AG04449 (cell line): ENCODE measurements at regions not wholly inside any gene's neighbourhood (a gene's known extent, or its start where the extent isn't known, plus 50 kb on each side); places are given as distances from the start of the nearest gene placed in this dataset.

Experiments used
- CTCF ChIA-PET: fragments of 350-600 bp; formaldehyde crosslinking; extraction: SDS; loops from one replicate; lab custom pipeline; 2021; ENCODE audit warnings: antibody characterized with exemption; lab: Yijun Ruan, JAX
- POLR2A ChIA-PET: fragments of 400-600, 350-600 bp; formaldehyde crosslinking; extraction: SDS; loops from one replicate; lab custom pipeline; 2020; ENCODE audit warnings: antibody characterized with exemption, inconsistent platforms; lab: Yijun Ruan, JAX
- DNase-seq: peaks from one replicate; pipeline ENCODE4 v3.0.0-alpha.2; 2010; ENCODE audit warnings: low read depth, low spot score
- H3K4me3 ChIP-seq: 2 replicates; pipeline ENCODE4 v1.5.1; 2011; ENCODE audit warnings: low read depth, mild to moderate bottlenecking, control low read depth, low read length
- TF ChIP-seq, protein P1 (sequence below): IDR thresholded peaks from one replicate; pipeline ENCODE4 v1.5.1; 2011; ENCODE audit warnings: mild to moderate bottlenecking, moderate library complexity, low read length, control low read depth, inconsistent platforms; ENCODE audit not compliant: insufficient read depth; ENCODE audit errors: missing control alignments

GRCh38 chr14:51787352-51787751, 73.1 kb upstream of the GNG2 start:
- POLR2A ChIA-PET = no interaction called here
- DNase-seq = no peak

GRCh38 chr14:51789114-51789513, 71.3 kb upstream of the GNG2 start:
- POLR2A ChIA-PET = no interaction called here

More at GRCh38 chr14:51787352-51787751, 73.1 kb upstream of the GNG2 start:
- no peak overlapping the region for H3K4me3 ChIP-seq
- CTCF ChIA-PET = interaction anchor here (3.0 kb wide), 1 partner anchor 8 kb away, joined by 20 read pairs; no protein-coding TSS in a partner anchor
- TF ChIP-seq, protein P1, sequence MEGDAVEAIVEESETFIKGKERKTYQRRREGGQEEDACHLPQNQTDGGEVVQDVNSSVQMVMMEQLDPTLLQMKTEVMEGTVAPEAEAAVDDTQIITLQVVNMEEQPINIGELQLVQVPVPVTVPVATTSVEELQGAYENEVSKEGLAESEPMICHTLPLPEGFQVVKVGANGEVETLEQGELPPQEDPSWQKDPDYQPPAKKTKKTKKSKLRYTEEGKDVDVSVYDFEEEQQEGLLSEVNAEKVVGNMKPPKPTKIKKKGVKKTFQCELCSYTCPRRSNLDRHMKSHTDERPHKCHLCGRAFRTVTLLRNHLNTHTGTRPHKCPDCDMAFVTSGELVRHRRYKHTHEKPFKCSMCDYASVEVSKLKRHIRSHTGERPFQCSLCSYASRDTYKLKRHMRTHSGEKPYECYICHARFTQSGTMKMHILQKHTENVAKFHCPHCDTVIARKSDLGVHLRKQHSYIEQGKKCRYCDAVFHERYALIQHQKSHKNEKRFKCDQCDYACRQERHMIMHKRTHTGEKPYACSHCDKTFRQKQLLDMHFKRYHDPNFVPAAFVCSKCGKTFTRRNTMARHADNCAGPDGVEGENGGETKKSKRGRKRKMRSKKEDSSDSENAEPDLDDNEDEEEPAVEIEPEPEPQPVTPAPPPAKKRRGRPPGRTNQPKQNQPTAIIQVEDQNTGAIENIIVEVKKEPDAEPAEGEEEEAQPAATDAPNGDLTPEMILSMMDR = no peak

GRCh38 chr14:51789596-51789995, 70.8 kb upstream of the GNG2 start:
- no peak for DNase-seq
- TF ChIP-seq, protein P1 = no peak
- ChIA-PET CTCF (interaction anchor here (3.0 kb wide), 1 partner anchor 10 kb away, joined by 20 read pairs; no protein-coding TSS in a partner anchor), POLR2A (no interaction called here)
- no peak overlapping the region for H3K4me3 ChIP-seq

More at GRCh38 chr14:51789114-51789513, 71.3 kb upstream of the GNG2 start:
- DNase-seq = no peak
- TF ChIP-seq, protein P1 = no peak
- H3K4me3 ChIP-seq = no peak overlapping the region
- CTCF ChIA-PET = interaction anchor here (3.0 kb wide), 1 partner anchor 9 kb away, joined by 20 read pairs; no protein-coding TSS in a partner anchor

GRCh38 chr14:51792809-51793208, 67.6 kb upstream of the GNG2 start:
- no peak overlapping the region for H3K4me3 ChIP-seq
- DNase-seq = no peak
- CTCF ChIA-PET = interaction anchor here (2.7 kb wide), 1 partner anchor 186 kb away, joined by 11 read pairs; no protein-coding TSS in a partner anchor

DNA sequence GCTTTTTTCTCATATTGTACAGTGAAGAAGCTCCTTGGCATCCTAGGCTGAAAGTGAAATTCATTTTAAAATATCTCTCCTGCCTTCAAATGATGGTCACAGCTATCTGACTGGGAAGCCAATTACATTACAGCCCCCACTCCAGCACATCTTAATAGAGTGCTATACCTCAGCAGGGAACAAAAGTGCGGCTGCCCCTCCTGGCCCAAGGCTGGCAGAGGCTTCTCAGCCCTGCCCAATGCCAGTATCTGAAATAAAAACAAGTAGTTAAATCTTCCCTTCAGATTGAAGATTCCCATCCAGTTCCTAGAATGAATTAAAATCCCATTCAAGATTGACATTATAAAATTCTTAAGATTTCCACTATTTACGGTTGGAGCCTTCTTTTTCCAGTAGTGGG, 54.9 kb upstream of the GNG2 start:
- no peak overlapping the region for H3K4me3 ChIP-seq
- DNase-seq = no peak
- ChIA-PET CTCF (interaction anchor here (0.9 to 1.6 kb wide), 3 partner anchors 25 to 174 kb away, joined by 3 to 5 read pairs (median 3); no protein-coding TSS in a partner anchor), POLR2A (no interaction called here)
- TF ChIP-seq, protein P1 = no peak

More at GRCh38 chr14:51792809-51793208, 67.6 kb upstream of the GNG2 start:
- POLR2A ChIA-PET = no interaction called here
- TF ChIP-seq, protein P1 = no peak

GRCh38 chr14:51806026-51807023, 54.1 kb upstream of the GNG2 start:
- POLR2A ChIA-PET = no interaction called here
- no peak overlapping the region for H3K4me3 ChIP-seq
- TF ChIP-seq, protein P1 = no peak
- DNase-seq = no peak
- CTCF ChIA-PET = interaction anchor here (0.6 to 1.6 kb wide), 4 partner anchors 26 to 523 kb away, joined by 3 read pairs; no protein-coding TSS in a partner anchor
